ENCODE measurements at regions not wholly inside any gene's neighbourhood (a gene's known extent, or its start where the extent isn't known, plus 50 kb on each side); places are given as distances from the start of the nearest gene placed in this dataset.
"Not testable (repeated sequence)": the region's sequence is repeated elsewhere in the genome, so short reads cannot be mapped to it uniquely, and the experiment has no call there.

DNA sequence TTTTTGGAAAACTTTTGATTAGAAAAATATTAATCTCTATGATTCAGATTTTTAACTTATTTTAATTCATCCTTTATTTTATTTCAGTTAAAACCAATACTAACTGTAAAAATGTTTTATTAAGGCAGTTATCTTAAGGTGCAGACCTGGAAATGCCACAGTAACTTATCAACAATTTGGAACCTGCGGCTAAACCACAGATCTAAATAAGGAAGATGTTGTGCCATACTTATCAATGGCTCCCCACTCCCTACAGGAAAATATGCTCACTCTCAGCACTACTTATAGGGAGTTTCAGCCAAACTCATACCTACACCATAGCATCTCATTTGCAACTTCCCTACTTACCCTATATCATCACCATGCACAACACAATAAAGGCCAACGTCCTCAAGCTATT, 226.9 kb upstream of the KYNU start:
- no peak for DNase-seq (ENCODE audit: low read depth)

DNA sequence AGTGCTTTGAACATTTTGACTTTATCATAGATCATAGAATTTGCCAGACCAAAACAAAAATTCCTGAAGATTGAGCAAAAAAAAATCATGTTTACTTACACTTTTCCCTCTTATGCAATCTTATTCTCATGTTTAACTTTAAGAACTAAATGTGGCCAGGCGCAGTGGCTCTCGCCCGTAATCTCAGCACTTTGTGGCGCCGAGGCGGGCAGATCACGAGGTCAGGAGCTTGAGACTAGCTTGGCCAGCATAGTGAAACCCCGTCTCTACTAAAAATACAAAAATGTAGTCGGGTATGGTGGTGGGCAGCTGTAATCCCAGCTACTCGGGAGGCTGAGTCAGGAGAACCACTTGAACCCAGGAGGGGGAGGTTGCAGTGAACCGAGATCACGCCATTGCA, 227.9 kb upstream of the KYNU start:
- no peak for DNase-seq (ENCODE audit: low read depth)

DNA sequence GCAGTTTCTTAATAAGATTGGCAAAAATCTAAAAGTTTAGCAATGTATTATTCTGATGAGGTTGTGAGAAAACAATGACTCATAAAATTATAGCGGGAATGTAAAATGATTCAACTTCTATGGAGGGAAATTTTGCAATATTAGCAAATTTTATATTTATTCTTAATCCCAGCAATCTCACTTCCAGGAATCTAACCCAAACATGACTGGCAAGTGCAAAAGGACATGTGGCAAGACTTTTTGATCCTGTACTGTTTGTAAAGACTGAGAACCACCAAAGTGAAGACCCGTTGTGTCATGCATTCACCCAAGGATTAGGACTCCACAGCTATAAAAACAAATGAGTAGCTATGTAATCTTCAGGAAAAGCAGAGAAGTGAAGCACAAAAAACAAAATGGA, 234.8 kb upstream of the KYNU start:
- no peak for DNase-seq (ENCODE audit: low read depth)

DNA sequence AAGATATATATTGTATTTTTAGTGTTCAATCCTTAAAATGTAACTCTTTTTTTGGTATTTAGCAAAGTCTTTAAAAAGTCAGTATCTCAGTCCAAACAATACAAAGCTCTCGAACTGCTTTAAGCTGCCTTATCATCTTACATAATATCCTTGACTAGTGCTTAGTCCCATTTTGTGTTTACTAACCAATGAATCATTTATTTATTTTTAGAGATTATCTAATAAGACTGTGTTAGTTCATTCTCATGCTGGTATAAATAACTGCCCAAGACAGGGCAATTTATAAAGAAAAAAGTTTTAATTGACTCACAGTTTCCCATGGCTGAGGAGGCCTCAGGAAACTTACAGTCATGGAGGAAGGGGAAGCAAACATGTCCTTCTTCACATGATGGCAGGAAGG, 248.3 kb upstream of the KYNU start:
- no peak for DNase-seq (ENCODE audit: low read depth)

DNA sequence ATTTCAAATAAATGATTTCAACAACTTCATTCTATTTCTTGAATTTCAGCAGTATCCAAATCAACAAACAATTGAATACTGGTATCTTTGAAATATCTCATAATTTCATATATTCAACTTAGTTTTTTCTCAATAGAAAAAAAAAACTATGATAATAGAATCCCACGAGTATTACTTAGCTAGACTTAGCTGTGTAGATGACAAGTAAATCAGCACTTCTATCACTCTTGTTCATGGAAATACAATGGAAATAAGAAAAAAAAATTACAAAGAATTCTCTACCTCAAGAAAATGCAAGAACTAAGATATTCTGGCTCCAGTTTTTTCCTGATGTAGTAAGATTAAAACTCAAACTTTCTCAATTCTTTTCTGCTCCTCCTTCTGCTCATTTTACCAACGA, 256.2 kb upstream of the KYNU start:
- DNase-seq (ENCODE audit: low read depth) = no peak

DNA sequence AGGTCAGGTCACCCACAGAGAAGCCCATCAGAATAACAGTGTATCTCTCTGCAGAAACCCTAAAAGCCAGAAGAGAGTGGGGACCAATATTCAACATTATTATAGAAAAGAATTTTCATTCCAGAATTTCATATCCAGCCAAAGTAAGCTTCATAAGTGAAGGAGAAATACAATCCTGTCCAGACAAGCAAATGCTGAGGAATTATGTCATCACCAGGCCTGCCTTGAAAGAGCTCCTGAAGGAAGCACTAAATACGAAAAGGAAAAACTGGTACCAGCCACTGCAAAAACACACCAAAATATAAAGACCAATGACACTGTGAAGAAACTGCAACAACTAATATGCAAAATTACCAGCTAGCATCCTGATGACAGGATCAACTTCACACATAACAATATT, 260.0 kb upstream of the KYNU start:
- no peak for DNase-seq (ENCODE audit: low read depth)

DNA sequence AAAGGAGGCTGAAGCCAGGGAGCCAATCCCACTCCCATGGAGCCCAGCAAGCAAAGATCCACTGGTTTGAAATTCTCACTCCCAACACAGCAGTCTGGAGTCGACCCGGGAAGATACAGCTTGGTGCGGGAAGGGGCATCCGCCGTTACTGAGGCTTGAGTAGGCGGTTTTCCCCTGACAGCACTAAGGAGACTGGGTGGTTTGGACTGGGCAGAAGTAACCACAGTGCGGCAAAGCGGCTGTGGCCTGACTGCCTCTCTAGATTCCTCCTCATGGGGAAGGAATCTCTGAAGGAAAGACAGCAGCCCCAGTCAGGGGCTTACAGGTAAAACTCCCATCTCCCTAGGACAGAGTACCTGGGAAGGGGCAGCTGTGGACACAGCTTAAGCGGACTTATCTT, 261.6 kb upstream of the KYNU start:
- DNase-seq (ENCODE audit: low read depth) = no peak

DNA sequence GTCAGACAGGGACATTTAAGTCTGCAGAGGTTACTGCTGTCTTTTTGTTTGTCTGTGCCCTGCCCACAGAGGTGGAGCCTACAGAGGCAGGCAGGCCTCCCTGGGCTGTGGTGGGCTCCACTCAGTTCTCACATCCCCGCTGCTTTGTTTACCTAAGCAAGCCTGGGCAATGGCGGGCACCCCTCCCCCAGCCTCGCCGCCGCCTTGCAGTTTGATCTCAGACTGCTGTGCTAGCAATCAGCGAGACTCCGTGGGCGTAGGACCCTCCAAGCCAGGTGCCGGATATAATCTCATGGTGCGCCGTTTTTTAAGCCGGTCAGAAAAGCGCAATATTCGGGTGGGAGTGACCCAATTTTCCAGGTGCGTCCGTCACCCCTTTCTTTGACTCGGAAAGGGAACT, 264.3 kb upstream of the KYNU start:
- not testable (repeated sequence) for DNase-seq (ENCODE audit: low read depth)

DNA sequence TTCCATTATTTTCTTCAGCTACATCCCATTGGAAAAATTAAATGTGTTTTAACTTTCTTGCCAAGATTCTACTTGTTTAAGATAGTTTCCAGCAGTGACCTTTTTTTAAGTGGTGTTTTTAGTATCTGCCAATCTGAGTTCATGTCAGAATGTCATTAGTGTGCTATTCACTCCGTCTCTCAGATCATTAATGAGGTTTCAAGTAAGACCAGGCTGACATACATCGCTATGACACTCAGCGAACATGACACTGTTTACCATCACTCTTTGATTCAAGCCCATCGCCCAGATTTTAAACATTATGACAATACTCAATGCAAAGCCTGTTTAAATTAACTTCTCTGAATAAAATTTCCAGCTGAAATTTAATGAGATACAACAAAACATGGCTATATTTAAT, 272.0 kb upstream of the KYNU start:
- DNase-seq (ENCODE audit: low read depth) = no peak

DNA sequence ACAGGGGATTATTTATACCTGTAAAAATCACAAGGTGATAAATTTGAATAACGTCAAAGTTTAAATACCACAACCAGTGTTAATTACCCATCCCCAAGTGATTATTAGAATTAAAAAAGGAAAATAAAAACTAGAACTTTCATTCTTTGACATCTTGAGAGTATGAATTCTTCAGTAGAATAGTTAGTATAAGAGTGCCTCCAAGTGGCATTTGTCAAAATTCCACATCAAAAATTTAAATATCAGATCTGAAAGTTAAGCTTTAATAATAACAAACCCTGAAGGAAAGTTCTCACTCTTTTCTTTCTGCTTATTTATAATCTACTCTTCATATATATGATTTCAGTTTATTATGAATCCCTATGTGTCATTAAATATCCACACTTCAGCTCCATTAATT, 273.7 kb upstream of the KYNU start:
- no peak for DNase-seq (ENCODE audit: low read depth)

DNA sequence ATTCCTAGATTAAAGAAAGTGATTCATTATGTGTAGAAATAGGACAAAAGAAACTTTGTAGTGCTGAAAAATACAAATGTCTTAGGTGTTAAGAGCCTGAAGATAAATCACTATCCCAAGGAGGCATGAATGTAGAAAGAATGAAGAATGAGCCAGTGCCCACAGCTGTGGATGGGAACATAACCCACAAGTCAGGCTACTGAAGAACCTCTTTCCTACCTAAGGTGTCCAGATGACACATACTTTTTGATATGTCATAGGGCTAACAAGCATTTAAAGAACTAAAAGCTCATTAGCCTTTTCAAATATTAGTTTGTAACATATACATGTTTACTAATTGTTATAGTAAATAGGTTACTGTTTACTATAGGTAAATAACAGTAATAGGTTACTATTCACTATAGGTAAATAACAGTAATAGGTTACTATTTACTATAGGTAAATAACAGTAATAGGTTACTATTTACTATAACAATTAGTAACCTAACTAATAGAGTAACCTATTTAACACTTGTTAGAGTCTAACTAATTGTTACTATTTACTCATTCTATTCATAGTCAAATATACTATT, 275.0 kb upstream of the KYNU start:
- no peak for DNase-seq (ENCODE audit: low read depth)

DNA sequence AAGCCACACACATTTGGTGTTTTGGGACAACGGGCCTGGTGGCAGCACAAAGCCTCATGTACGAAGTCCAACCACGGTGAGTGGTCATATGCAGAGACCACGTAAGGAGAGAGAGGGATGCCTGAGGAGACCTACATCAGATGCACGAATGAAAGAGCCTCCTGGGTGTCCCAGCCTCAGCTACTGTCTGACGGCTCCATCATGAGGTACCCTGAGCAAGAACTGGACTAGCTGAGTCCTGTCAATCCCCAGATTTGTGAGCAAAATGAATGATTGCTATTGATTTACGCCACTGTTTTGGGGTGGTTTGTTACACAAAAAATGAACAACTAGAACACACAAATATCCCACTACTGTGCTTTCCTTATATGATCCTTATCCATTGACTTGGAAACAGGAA, 275.7 kb upstream of the KYNU start:
- no peak for DNase-seq (ENCODE audit: low read depth)

DNA sequence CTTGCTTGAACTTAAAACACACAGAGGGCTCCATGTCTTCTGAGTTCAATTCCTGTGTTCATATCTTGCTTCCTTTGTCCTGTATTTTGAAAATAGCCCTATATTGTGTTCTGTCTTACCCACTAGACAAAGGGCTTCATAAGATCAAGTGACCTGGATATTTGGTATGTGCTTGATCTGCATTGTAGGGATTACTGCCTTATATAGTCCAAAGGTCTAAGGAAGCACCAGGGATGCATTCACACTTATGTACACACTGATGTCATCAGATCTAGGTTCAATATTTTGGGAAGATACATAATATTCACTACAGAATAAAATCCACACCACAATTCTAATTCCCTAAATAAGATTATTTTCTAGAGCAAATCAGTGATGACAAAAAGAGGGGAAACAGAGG, 278.0 kb upstream of the KYNU start:
- no peak for DNase-seq (ENCODE audit: low read depth)

DNA sequence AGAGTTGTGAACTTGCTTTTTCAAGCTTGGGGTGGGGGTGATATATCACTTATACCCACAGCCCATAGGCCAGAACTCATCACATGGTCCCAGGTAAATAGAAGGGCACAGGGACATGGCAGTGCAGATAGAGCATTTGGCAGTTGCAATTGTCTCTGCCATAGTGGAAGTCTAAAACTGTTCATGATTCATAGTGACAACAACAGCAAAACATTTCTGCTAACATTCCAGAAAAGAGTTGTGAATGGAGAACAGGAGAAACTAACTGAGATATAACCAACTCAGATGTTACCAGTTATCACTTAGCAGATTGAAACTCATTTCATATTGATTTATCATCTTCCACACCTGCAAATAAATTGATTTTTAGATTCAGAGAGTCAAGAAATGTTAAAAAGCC, 278.6 kb upstream of the KYNU start:
- no peak for DNase-seq (ENCODE audit: low read depth)

DNA sequence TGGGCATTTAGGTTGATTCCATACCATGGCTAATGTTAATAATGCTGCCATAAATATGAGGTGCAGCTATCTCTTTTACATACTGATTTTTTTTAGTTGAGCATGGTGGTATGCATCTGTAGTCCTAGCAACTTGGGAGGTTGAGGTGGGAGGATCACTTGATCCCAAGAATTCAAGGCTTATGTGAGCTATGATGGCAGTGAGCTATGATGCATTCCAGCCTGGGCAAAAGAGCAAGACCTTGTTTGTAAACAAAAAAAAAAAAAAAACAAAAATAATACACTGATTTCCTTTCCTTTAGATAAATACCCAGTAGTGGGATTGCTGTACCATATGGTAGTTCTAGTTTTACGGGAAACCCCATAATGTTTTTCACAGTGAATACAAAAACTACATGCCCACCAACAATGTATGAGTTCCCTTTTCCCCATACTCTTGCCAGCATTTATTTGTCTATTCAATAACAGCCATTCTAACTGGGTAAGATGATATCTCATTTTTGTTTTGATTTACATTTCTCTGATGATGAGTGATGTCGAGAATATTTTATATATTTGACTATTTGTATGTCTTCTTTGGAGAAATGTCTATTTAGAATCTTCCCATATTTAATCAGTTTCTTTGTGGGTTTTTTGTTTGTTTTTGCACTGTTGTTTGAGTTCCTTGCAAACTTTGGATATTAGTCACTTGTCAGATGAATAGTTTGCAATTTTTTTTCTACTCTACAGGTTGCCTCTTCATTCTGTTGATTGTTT, 281.0 kb upstream of the KYNU start:
- no peak for DNase-seq (ENCODE audit: low read depth)

DNA sequence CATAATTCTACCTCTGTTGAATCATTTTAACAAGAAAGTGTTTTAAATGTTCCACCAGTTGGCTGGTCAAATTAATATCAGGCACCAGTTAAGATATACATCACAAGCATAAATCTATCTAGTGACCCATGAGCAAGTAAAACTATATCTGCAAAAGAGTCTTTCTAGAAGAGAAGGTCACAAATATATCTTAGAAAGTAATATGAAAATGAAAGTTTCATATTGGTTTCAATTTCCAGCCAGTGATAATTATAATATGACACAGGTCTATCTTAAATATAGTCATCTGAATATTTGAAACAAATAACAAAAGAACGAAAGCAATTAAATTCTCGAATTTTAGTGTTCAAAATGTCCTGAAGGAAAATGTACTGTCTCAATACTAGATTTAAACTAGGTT, 282.5 kb upstream of the KYNU start:
- no peak for DNase-seq (ENCODE audit: low read depth)

DNA sequence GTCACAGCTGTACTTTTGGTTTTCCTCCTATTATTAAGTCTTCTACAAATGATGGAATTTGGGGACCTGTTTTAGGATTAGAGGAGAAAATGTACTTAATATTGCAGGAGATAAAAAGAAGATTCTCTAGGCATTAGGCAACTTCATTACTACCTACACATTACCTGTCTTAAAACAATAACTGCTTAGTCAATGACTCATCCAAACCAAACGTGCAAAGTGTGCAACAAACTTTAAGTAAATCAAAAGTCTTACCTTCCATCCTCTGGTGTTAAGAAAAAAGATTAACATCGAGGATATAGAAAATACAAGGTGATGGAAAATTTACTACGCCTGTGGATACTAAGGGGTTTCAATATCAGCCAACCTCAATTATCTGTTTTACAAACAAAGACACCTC, 285.3 kb upstream of the KYNU start:
- no peak for DNase-seq (ENCODE audit: low read depth)

DNA sequence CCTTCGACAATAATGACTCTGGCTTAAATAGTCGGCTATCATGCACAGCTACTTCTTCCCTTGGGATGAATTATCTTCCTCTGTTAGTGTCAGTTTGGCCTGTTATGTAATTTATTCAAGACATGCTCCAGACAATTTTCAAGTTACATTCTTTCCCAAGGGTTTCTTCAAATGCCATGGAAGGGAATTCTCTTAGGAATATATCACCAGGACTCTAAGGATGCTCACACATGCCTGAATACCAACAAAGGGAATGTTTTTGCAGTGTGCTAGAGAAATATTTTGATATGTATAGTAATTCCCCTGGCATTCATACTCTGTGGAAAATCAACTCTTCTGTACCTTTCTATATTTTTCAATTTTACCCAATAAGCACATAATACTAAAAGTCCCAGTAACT, 286.0 kb upstream of the KYNU start:
- no peak for DNase-seq (ENCODE audit: low read depth)

DNA sequence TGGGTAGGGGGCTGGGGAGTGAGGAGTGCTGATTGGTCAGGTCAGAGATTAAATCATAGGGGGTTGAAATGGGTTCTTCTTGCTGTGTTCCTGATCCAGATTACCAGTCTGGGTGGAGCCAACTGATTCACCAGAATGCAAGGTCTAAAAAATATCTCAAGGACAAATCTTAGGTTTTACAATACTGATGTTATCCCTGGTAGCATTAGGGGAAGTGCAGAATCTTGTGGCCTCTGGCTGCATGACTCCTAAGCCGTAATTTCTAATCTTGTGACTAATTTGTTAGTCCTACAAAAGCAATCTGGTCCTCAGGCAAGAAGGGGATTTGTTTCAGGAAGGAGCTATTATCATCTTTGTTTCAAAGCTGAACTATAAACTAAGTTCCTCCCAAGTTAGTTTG, 289.2 kb upstream of the KYNU start:
- no peak for DNase-seq (ENCODE audit: low read depth)

DNA sequence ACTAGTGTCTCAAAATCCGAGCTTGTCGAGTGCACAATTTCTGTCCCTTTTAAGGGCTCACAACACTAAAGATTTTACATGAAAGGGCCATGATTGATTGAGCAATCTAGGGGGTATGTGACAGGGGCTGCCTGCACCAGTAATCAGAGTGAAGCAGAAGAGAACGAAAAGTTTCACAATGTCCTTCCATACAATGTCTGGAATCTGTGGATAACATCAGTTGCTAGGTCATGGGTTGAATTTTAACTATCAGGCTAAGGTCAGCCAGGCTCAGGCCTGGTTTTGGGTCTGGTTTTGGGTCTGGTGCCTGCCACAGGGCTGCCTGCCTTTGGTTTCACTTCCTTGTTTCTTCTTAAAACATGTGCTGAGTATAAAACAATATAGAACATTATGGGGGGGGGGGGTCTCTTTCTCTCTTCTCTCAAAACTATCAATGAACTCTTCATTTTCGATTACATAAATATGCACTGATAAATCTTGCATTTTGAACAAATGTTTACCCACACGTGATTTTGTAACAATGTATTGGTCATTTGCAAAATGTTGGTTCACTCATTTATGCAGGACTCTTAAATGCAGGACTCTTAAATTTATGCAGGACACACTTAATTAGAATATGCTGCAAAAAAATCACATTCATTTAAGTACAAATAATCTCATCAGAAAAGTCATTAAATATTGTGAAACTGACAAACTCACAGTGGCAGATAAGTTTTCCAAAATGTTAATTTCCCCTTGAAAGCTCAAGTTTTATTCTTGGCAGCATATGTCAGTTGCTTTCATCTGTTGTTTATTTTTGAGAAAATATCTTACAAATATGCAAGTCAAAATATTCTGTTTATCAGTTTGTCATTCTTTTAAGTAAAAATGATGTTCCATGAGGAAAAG, 290.5 kb upstream of the KYNU start:
- DNase-seq (ENCODE audit: low read depth) = no peak

DNA sequence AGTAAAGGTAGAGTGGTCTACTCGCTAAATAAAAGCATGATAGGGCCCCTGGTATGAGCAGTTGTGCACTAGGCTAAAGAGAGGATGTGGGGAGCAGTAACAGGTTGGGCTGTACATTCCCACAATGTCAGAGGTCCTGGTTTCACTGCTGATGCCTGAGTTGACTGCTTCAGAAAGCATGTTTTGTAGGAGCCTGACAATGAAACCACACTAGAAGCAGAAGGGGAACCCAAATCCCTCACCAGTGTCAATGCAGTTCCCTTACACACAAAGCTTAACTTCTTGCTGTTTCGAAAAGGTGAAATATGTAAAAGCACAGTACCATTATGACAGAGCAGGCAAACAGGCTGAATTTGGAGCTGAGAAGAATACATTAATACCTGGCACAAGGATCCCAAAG, 291.7 kb upstream of the KYNU start:
- no peak for DNase-seq (ENCODE audit: low read depth)

DNA sequence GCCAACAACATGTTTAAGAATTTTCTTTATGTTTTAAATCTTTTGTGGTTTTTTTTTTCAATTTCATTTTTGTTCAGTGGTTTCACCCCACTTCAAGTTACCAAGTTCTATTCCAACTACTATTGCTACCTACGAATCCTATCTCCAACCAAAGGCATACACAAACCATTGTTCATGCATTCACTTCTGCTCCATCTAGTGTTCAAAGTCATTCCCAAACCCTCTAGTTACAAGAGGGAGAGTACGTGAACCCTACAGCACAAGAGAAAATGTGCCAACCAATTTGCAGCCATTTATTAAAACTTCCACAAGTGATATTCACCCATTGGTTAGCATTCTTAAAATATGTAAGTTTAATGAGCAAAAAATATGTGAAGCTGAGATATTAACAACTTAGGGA, 295.1 kb upstream of the KYNU start:
- DNase-seq (ENCODE audit: low read depth) = no peak

DNA sequence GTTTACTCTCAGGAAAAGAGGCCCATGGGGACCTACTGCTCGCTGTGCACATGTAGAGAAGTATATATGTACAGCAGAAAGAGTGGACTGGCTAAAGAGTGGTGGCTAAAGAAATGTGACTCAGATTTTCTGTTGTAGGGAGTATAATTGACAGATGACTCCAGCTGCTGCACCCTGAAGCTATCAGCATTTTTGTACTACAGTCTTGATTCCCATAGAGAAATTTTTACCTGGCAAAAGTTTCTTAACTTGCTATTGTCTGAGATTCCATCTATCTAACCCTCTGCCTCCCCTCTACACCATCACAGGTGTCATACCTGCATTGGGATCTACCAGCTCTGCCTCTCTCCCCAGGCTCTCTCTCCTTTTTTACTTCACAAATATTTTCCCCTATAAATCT, 296.0 kb upstream of the KYNU start:
- DNase-seq (ENCODE audit: low read depth) = no peak
